Adipocyte (in vitro differentiated cells): ENCODE measurements at regions not wholly inside any gene's neighbourhood (a gene's known extent, or its start where the extent isn't known, plus 50 kb on each side); places are given as distances from the start of the nearest gene placed in this dataset.
"Not testable (repeated sequence)": the region's sequence is repeated elsewhere in the genome, so short reads cannot be mapped to it uniquely, and the experiment has no call there.

Experiments
- DNase-seq: peaks from one replicate; pipeline ENCODE4 v3.0.0-alpha.2; 2015; ENCODE audit warnings: low read depth
- H3K27me3 ChIP-seq: replicated peaks from 2 replicates; pipeline ENCODE4 v1.7.0; 2013; ENCODE audit warnings: mild to moderate bottlenecking, low read length, moderate library complexity; ENCODE audit not compliant: control insufficient read depth, insufficient read depth
- H3K36me3 ChIP-seq: 2 replicates; pipeline ENCODE4 v1.7.0; 2013; ENCODE audit warnings: low read length, mild to moderate bottlenecking, moderate library complexity; ENCODE audit not compliant: control insufficient read depth, insufficient read depth, severe bottlenecking
- H3K4me1 ChIP-seq: 2 replicates; pipeline ENCODE4 v1.7.0; 2013; ENCODE audit warnings: mild to moderate bottlenecking, low read length, moderate library complexity; ENCODE audit not compliant: control insufficient read depth, insufficient read depth
- H3K4me3 ChIP-seq: 2 replicates; pipeline ENCODE4 v1.7.0; 2013; ENCODE audit warnings: mild to moderate bottlenecking, low read length, moderate library complexity
- H3K9ac ChIP-seq: 2 replicates; pipeline ENCODE4 v1.7.0; 2013; ENCODE audit warnings: mild to moderate bottlenecking, low read length, moderate library complexity
- H3K9me3 ChIP-seq: 2 replicates; pipeline ENCODE4 v1.7.0; 2013; ENCODE audit warnings: mild to moderate bottlenecking, low read length, moderate library complexity; ENCODE audit not compliant: control insufficient read depth

GRCh38 chr22:26773054-26773453 is 115.7 kb downstream of the MIAT start:
- peaks cover 27% of the 10 kb centered on the region for H3K4me1 ChIP-seq
- H3K9me3 ChIP-seq, H3K4me3 ChIP-seq, H3K27me3 ChIP-seq, DNase-seq, H3K9ac ChIP-seq, H3K36me3 ChIP-seq: not testable (repeated sequence)

DNA sequence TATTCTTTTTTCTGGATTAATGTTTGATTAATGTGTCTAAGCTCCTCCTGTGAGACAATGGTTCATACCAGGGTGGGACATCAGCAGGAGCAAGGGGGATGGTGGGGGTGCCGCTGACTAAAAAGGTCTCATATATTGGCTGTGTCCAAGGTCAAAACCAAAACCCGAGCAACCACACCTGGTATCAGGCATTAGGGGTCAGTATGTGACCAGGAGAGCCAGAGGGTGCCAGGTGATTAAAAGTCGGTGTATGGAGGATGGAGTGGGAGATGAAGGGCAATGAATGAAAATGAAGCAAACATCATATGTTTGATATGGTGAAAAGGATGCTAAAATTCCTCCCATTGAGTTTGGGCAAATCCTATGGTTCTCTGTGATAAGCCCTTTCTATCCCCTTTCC is 118.0 kb downstream of the MIAT start:
- H3K27me3 ChIP-seq, result no peaks in the 10 kb centered on the region
- DNase-seq, result no peak
- H3K4me1 ChIP-seq, result peaks cover 29% of the 10 kb centered on the region
- H3K36me3 ChIP-seq, result no peaks in the 10 kb centered on the region
- H3K9me3 ChIP-seq, result peaks cover 2% of the 10 kb centered on the region
- H3K4me3 ChIP-seq, result no peak overlapping the region
- H3K9ac ChIP-seq, result no peak overlapping the region

GRCh38 chr22:26777156-26777801 is 119.9 kb downstream of the MIAT start:
- Histone ChIP-seq H3K36me3 (peaks cover 3% of the 10 kb centered on the region), H3K9me3 (peaks cover 2% of the 10 kb centered on the region), H3K27me3 (no peaks in the 10 kb centered on the region), H3K4me1 (peaks cover 22% of the 10 kb centered on the region), H3K9ac (peak overlapping the region; percentile 66), H3K4me3 (no peak overlapping the region)
- peak; percentile 68 for DNase-seq

- DNase-seq, result no peak
- Histone ChIP-seq H3K4me3 (no peak overlapping the region), H3K4me1 (peaks cover 22% of the 10 kb centered on the region), H3K27me3 (no peaks in the 10 kb centered on the region), H3K9me3 (peaks cover 2% of the 10 kb centered on the region), H3K9ac (no peak overlapping the region), H3K36me3 (peaks cover 3% of the 10 kb centered on the region)
Observed at GRCh38 chr22:26778372-26778771, 121.0 kb downstream of the MIAT start.

GRCh38 chr22:26779108-26779507 is 121.7 kb downstream of the MIAT start:
- peaks cover 22% of the 10 kb centered on the region for H3K4me1 ChIP-seq
- no peak for DNase-seq
- peaks cover 3% of the 10 kb centered on the region for H3K36me3 ChIP-seq
- H3K9ac ChIP-seq, result no peak overlapping the region
- no peak overlapping the region for H3K4me3 ChIP-seq
- H3K9me3 ChIP-seq, result peaks cover 2% of the 10 kb centered on the region
- no peaks in the 10 kb centered on the region for H3K27me3 ChIP-seq

DNA sequence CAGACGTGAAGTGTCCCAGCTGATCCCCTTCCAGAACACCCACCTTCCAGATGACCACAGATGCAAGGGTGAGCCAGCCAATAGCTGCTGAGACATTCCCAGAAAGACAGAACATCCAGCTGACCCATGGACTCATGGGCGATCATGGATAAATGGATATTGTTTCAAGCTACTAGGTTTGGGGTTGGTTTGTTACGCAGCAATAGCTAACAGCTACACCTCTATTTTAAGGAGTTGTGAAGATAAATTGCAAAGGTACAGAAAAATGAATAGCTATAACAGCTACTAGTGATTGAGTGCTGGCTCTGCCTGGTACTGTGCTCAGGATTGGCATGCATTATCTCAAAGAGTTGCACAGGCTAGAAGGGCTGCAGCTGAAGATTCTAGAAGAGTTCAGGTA is 122.5 kb downstream of the MIAT start:
- no peak for DNase-seq
- H3K4me1 ChIP-seq, result peaks cover 22% of the 10 kb centered on the region
- no peak overlapping the region for H3K4me3 ChIP-seq

GRCh38 chr22:26780521-26780920 is 123.1 kb downstream of the MIAT start:
- Histone ChIP-seq H3K9ac (no peak overlapping the region), H3K4me1 (peaks cover 22% of the 10 kb centered on the region), H3K36me3 (peaks cover 3% of the 10 kb centered on the region), H3K9me3 (peaks cover 2% of the 10 kb centered on the region), H3K4me3 (no peak overlapping the region), H3K27me3 (no peaks in the 10 kb centered on the region)
- no peak for DNase-seq

More for the DNA sequence above, 122.5 kb downstream of the MIAT start:
- peaks cover 3% of the 10 kb centered on the region for H3K36me3 ChIP-seq
- no peak overlapping the region for H3K9ac ChIP-seq
- no peaks in the 10 kb centered on the region for H3K27me3 ChIP-seq
- peaks cover 2% of the 10 kb centered on the region for H3K9me3 ChIP-seq

DNA sequence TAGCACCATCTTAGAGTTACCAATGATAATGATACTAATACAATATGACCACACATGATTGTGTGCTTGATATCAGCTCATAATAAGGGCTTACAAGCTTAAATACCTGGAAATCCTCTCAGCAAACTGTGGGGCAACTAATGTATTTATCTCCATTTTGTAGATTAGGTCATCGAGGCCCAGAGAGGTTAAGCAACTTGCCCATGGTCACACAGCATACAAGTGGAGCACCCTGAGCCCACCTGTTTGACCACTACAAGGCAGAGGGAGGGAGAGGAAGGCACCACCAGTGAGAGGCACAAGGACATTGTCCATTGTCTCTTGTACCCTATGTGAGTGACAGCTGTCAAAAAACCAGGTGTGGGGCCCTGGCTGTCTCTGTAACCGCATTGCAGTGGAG is 123.7 kb downstream of the MIAT start:
- Histone ChIP-seq H3K4me3 (no peak overlapping the region), H3K27me3 (no peaks in the 10 kb centered on the region), H3K9me3 (peaks cover 2% of the 10 kb centered on the region), H3K9ac (no peak overlapping the region), H3K36me3 (peaks cover 3% of the 10 kb centered on the region), H3K4me1 (peaks cover 22% of the 10 kb centered on the region)
- no peak for DNase-seq

- no peaks in the 10 kb centered on the region for H3K27me3 ChIP-seq
- H3K4me3 ChIP-seq, result no peak overlapping the region
- peaks cover 19% of the 10 kb centered on the region for H3K4me1 ChIP-seq
- no peak for DNase-seq
- no peak overlapping the region for H3K9ac ChIP-seq
- peaks cover 3% of the 10 kb centered on the region for H3K36me3 ChIP-seq
- peaks cover 2% of the 10 kb centered on the region for H3K9me3 ChIP-seq
Observed at GRCh38 chr22:26781596-26781995, 124.2 kb downstream of the MIAT start.

DNA sequence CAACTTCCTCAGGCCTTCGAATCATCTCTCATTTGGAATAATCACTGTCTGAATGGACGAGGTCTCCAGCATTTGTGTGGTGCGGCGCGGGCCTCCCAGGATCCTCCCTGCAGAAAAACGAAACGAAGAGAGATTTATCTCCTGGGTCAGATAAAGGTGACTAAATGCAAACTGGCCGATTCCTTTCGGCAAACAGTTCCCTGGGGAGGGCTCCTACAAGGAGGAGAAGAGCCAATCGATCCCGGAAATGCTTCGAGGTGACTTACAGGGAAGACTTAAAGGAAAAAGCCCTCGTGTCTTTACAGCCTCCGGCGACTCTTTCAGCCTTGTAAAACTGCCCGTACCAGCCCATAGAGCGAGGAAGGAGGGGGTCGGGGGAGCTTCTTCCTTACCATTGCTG is 126.5 kb downstream of the MIAT start:
- Histone ChIP-seq H3K36me3 (peaks cover 3% of the 10 kb centered on the region), H3K9ac (no peak overlapping the region), H3K4me3 (no peak overlapping the region), H3K9me3 (peaks cover 2% of the 10 kb centered on the region), H3K4me1 (peaks cover 4% of the 10 kb centered on the region), H3K27me3 (no peaks in the 10 kb centered on the region)
- DNase-seq, result no peak

- peaks cover 3% of the 10 kb centered on the region for H3K36me3 ChIP-seq
- peaks cover 4% of the 10 kb centered on the region for H3K4me1 ChIP-seq
- no peak overlapping the region for H3K4me3 ChIP-seq
- peaks cover 1% of the 10 kb centered on the region for H3K9me3 ChIP-seq
- H3K9ac ChIP-seq, result no peak overlapping the region
- no peaks in the 10 kb centered on the region for H3K27me3 ChIP-seq
- DNase-seq, result no peak
Observed at GRCh38 chr22:26784772-26785171, 127.4 kb downstream of the MIAT start.

DNA sequence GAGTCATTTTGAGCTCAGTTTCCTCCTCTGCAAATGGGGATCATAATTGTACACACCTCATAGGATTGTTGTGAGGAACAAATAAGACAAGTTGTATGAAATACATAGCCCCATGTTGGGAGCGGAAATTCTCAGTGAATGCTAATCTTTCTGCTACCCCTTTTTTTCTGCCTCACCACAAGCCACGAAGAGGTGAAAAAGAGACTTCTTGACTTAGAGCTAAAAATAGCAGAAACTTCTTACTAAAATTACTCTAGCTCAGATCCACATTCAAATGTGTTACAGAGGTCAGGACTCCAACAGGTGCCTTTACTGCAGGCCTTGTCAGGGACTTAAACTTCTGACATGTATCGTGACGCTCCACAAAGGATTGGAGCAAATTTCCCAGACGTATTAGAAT is 128.5 kb downstream of the MIAT start:
- Histone ChIP-seq H3K36me3 (peaks cover 3% of the 10 kb centered on the region), H3K27me3 (no peaks in the 10 kb centered on the region), H3K9me3 (no peaks in the 10 kb centered on the region), H3K4me3 (no peak overlapping the region), H3K9ac (no peak overlapping the region), H3K4me1 (no peaks in the 10 kb centered on the region)
- DNase-seq, result no peak
